K562 (cell line): ENCODE measurements at regions not wholly inside any gene's neighbourhood (a gene's known extent, or its start where the extent isn't known, plus 50 kb on each side); places are given as distances from the start of the nearest gene placed in this dataset.

Source experiments
- ATAC-seq: fragments of 200-7000 bp; cut with Tn5 transposase; 3 replicates; pipeline ENCODE4 v1.9.1; 2020; ENCODE audit warnings: moderate library complexity
- BruUV-seq: library from RNA; stranded (reverse); fragments of 400-500 nt; replicated peaks from 2 replicates; lab custom pipeline; 2021; lab: Mats Ljungman, UMichigan
- CTCF ChIA-PET: fragments of 300-600 bp; formaldehyde crosslinking; extraction: SDS; loops from one replicate; lab custom pipeline; 2021; ENCODE audit warnings: low intra/inter-chr PET ratio; lab: Yijun Ruan, JAX
- POLR2A ChIA-PET: fragments of 300-600, 350-650 bp; sonication (Branson Sonifier 250); formaldehyde crosslinking; extraction: SDS; loops from one replicate; lab custom pipeline; 2021; ENCODE audit warnings: antibody characterized with exemption, inconsistent platforms; lab: Yijun Ruan, JAX
- DNase-seq, 4 experiments: peaks; one replicate each; pipeline versions ENCODE4 v3.0.0 to v3.0.0-alpha.2; 2011 to 2018; ENCODE audit warnings: low spot score in 3 of 4, mixed read lengths in 3 of 4; ENCODE audit errors: extremely low read depth in 1 of 4
- FAIRE-seq: peaks from 2 replicates; lab custom pipeline; 2011; peaks lifted over from hg19 to GRCh38; lab: Jason Lieb, UNC
- H2AFZ ChIP-seq: 2 replicates; pipeline ENCODE4 v1.6.0; 2011; ENCODE audit warnings: low read depth, low read length, control low read depth, inconsistent platforms
- H3K27ac ChIP-seq: fragments of 200-600 bp; 3 replicates; pipeline ENCODE4 v1.8.0; 2011; ENCODE audit warnings: low read depth, mild to moderate bottlenecking, control low read depth, inconsistent platforms, low read length, moderate library complexity, mixed read lengths; ENCODE audit errors: extremely low read depth
- H3K27me3 ChIP-seq, 2 experiments: fragments of 300-600 bp in 1 of 2; 2 replicates in 1 of 2; 3 replicates in 1 of 2; pipeline versions ENCODE4 v1.6.0 to v1.8.0; 2011; ENCODE audit warnings: inconsistent platforms in 2 of 2, low read length in 2 of 2, mild to moderate bottlenecking in 1 of 2, mixed read lengths in 1 of 2, moderate library complexity in 1 of 2; ENCODE audit not compliant: control insufficient read depth in 2 of 2, insufficient read depth in 2 of 2
- H3K36me3 ChIP-seq: fragments of 300-600 bp; 3 replicates; pipeline ENCODE4 v1.8.0; 2011; ENCODE audit warnings: mild to moderate bottlenecking, low read length, inconsistent platforms; ENCODE audit not compliant: control insufficient read depth, insufficient read depth
- H3K4me1 ChIP-seq, 2 experiments: fragments of 200-600 bp in 1 of 2; replicated peaks in 1 of 2; 2 replicates in 1 of 2; 3 replicates in 1 of 2; pipeline versions ENCODE4 v1.5.1 to v1.8.0; 2011; ENCODE audit warnings: inconsistent platforms in 2 of 2, low read length in 2 of 2, mild to moderate bottlenecking in 1 of 2, mixed read lengths in 1 of 2, moderate library complexity in 1 of 2; ENCODE audit not compliant: control insufficient read depth in 2 of 2, insufficient read depth in 2 of 2
- H3K4me2 ChIP-seq: 2 replicates; pipeline ENCODE4 v1.6.1; 2011; ENCODE audit warnings: low read length, control low read depth, inconsistent platforms, mixed read lengths; ENCODE audit not compliant: insufficient read depth
- H3K4me3 ChIP-seq: fragments of 200-600 bp; sonication (generic), shearing (Covaris generic); 2 replicates; pipeline ENCODE4 v1.5.1; 2016; ENCODE audit warnings: control low read depth, inconsistent platforms
- H3K79me2 ChIP-seq: fragments of 200-600 bp; 3 replicates; pipeline ENCODE4 v1.8.0; 2011; ENCODE audit warnings: low read length, inconsistent platforms; ENCODE audit not compliant: control insufficient read depth, insufficient read depth
- H3K9ac ChIP-seq, 2 experiments: 2 replicates each; pipeline versions ENCODE4 v1.6.0 to v1.6.1; 2011; ENCODE audit warnings: low read depth in 2 of 2, low read length in 2 of 2, control low read depth in 1 of 2, inconsistent platforms in 1 of 2, mild to moderate bottlenecking in 1 of 2, mixed read lengths in 1 of 2; ENCODE audit not compliant: insufficient read depth in 1 of 2
- H3K9me1 ChIP-seq: one replicate; pipeline ENCODE4 v1.6.0; 2011; ENCODE audit warnings: inconsistent platforms, mild to moderate bottlenecking, low read length, moderate library complexity; ENCODE audit not compliant: control insufficient read depth, insufficient read depth
- H3K9me3 ChIP-seq: replicated peaks from 2 replicates; pipeline ENCODE4 v1.5.1; 2011; ENCODE audit warnings: low read depth, low read length, inconsistent platforms; ENCODE audit not compliant: control insufficient read depth, insufficient read depth
- H4K20me1 ChIP-seq: replicated peaks from 2 replicates; pipeline ENCODE4 v1.6.1; 2011; ENCODE audit warnings: low read length, inconsistent platforms, mixed read lengths; ENCODE audit not compliant: control insufficient read depth, insufficient read depth
- CBX5 ChIP-seq: IDR thresholded peaks from 2 replicates; pipeline ENCODE4 v1.6.1; 2014; ENCODE audit warnings: low read depth, borderline replicate concordance
- CHD1 ChIP-seq: fragments of 200-600 bp; sonication (generic); IDR thresholded peaks from one replicate; pipeline ENCODE4 v1.6.1; 2012; ENCODE audit warnings: mild to moderate bottlenecking, moderate library complexity, low read length, inconsistent platforms
- DPF2 ChIP-seq: fragments of 450-650 bp; IDR thresholded peaks from 2 replicates; pipeline ENCODE4 v1.6.1; 2016
- JUN ChIP-seq, 2 experiments: sonication (generic) in 1 of 2; formaldehyde crosslinking in 1 of 2; IDR thresholded peaks; 2 replicates each; pipeline versions ENCODE4 v1.6.1 to v1.8.0; 2012 to 2022; ENCODE audit warnings: borderline replicate concordance in 2 of 2, mild to moderate bottlenecking in 2 of 2, improper control_type of control experiment in 1 of 2, low read depth in 1 of 2, low read length in 1 of 2, missing genetic modification reagents in 1 of 2
- KHSRP ChIP-seq: fragments of 450-650 bp; IDR thresholded peaks from 2 replicates; pipeline ENCODE4 v1.6.1; 2017
- NEUROD1 ChIP-seq: fragments of 150-350 bp; IDR thresholded peaks from 2 replicates; pipeline ENCODE4 v1.6.1; 2014; ENCODE audit warnings: borderline replicate concordance, low read length, low read depth; ENCODE audit not compliant: partially characterized antibody
- SREBF1 ChIP-seq: fragments of 150-350 bp; IDR thresholded peaks from 2 replicates; pipeline ENCODE4 v1.6.1; 2014; ENCODE audit warnings: antibody characterized with exemption, low read depth, low read length, borderline replicate concordance
- ZNF274 ChIP-seq: IDR thresholded peaks from 2 replicates; pipeline ENCODE4 v1.6.1; 2011; ENCODE audit warnings: low read depth, mild to moderate bottlenecking, low read length, moderate library complexity, borderline replicate concordance
- WGBS: fragments of 100-300 bp; shearing (Covaris generic); methylation state at CpG from one replicate; pipeline ENCODE4 v1.1.6; 2016; ENCODE audit warnings: low coverage, mixed read lengths; ENCODE audit not compliant: insufficient coverage; ENCODE audit errors: missing lambda C conversion rate; 5-methylcytosine and 5-hydroxymethylcytosine counted together
- in situ Hi-C: fragments of 300-500 bp; cut with MboI; formaldehyde crosslinking; loops from 4 replicates; pipeline ENCODE4 v1.15.0; 2018; ENCODE audit warnings: inconsistent platforms, mixed read lengths
- intact Hi-C: fragments of 100-400 bp; cut with micrococcal nuclease; formaldehyde crosslinking; loops from 2 replicates; pipeline ENCODE4 v1.14.2; 2022

DNA sequence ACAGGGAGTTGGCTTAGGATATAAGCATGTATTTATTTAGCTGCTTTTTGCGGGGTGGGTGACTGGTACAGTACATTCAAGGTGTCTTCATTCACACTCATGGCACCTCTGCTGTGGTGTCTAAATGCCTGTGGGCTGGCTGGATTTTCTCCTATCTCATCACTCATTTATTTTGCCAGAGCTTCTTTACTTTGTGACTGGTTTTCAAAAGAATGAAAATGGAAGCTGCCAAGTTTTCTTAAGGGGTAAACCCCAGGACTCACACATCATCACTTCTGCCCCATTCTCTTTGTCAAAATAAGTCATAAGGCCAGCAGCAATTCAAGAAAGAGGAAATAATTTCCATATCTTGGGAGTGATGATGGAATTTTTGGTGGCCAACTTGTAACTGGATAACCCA, 493.4 kb upstream of the ALCAM start:
- 0% methylated on average over 1 of the region's 1 CpG for WGBS
- FAIRE-seq (no peak), ATAC-seq (no peak), DNase-seq (no peak)
- H3K36me3 ChIP-seq, result no peaks in the 10 kb centered on the region
- intact Hi-C loops, result no loop called here
- H3K9ac ChIP-seq, result no peak overlapping the region
- no peak overlapping the region for H3K4me2 ChIP-seq
- H3K27me3 ChIP-seq, result no peaks in the 10 kb centered on the region
- H3K9me1 ChIP-seq, result no peaks in the 10 kb centered on the region
- H4K20me1 ChIP-seq, result no peaks in the 10 kb centered on the region
- H3K79me2 ChIP-seq, result no peaks in the 10 kb centered on the region
- BruUV-seq, result no TSS peak
- H3K4me3 ChIP-seq, result no peak overlapping the region
- H3K9me3 ChIP-seq, result no peaks in the 10 kb centered on the region; the same call in 1 of the 2 replicates
- TF ChIP-seq CBX5, result no peak
- no peak for TF ChIP-seq JUN (IDR thresholded peaks at IDR 0.05; ENCODE audit: borderline replicate concordance, low read depth, low read length)
- no peak for TF ChIP-seq JUN (CRISPR knock-in tag; IDR thresholded peaks at IDR 0.05; ENCODE audit: borderline replicate concordance)
- TF ChIP-seq CHD1, result no peak
- TF ChIP-seq NEUROD1, result no peak
- no peak for TF ChIP-seq DPF2
- TF ChIP-seq SREBF1, result no peak
- H3K27ac ChIP-seq, result no peak overlapping the region
- ChIA-PET CTCF (no interaction called here), POLR2A (no interaction called here)
- H3K4me1 ChIP-seq, result no peaks in the 10 kb centered on the region
- in situ Hi-C loops, result no loop called here
- H2AFZ ChIP-seq, result no peak overlapping the region

DNA sequence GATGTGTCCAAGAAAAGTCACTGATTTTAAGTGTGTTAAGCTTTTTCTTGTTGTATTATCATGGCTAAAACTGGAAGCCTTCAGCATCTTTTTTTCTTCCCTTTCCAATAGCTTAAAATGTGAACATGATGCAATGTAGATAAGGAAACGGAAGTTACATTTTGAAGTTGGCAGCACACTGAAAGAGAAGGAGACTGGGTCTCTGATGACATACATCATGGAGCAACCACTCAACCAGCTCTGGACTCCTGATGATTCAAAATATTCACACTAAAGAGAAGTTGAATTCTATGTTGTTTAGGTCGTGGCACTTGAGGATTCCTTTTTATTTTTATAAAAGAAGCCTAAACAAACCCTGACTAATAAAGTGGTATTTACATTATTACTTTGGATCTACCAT, 488.3 kb upstream of the ALCAM start:
- in situ Hi-C loops (no loop called here), intact Hi-C loops (no loop called here)
- FAIRE-seq (no peak), DNase-seq (no peak), ATAC-seq (no peak)
- H3K9ac ChIP-seq, result no peak overlapping the region
- H3K4me2 ChIP-seq, result no peak overlapping the region
- H2AFZ ChIP-seq, result no peak overlapping the region
- H4K20me1 ChIP-seq, result no peaks in the 10 kb centered on the region
- no peaks in the 10 kb centered on the region for H3K27me3 ChIP-seq
- H3K9me1 ChIP-seq, result no peaks in the 10 kb centered on the region
- H3K4me3 ChIP-seq, result no peak overlapping the region
- no peak overlapping the region for H3K27ac ChIP-seq
- H3K9me3 ChIP-seq, result no peaks in the 10 kb centered on the region; the same call in 1 of the 2 replicates
- ChIA-PET CTCF (no interaction called here), POLR2A (no interaction called here)
- no peaks in the 10 kb centered on the region for H3K36me3 ChIP-seq
- H3K79me2 ChIP-seq, result no peaks in the 10 kb centered on the region
- H3K4me1 ChIP-seq, result no peaks in the 10 kb centered on the region
- TF ChIP-seq ZNF274 (no peak), KHSRP (no peak)
- WGBS, result 0% methylated on average over 1 of the region's 2 CpGs
- BruUV-seq, result no TSS peak
